ENCODE measurements at regions not wholly inside any gene's neighbourhood (a gene's known extent, or its start where the extent isn't known, plus 50 kb on each side); places are given as distances from the start of the nearest gene placed in this dataset.

- POLR2A ChIA-PET: no interaction called here
- no peak for ATAC-seq
- CTCF ChIA-PET: interaction anchor here (1.8 kb wide), 1 partner anchor 70 kb away, joined by 6 read pairs; no protein-coding TSS in a partner anchor
- no peak for TF ChIP-seq ZBTB21 (CRISPR knock-in tag; IDR thresholded peaks at IDR 0.05; ENCODE audit: borderline replicate concordance)
- no peak for TF ChIP-seq NR1H2 (CRISPR knock-in tag; IDR thresholded peaks at IDR 0.05)
- TF ChIP-seq JUN (CRISPR knock-in tag; IDR thresholded peaks at IDR 0.05): no peak
- TF ChIP-seq, protein P1, sequence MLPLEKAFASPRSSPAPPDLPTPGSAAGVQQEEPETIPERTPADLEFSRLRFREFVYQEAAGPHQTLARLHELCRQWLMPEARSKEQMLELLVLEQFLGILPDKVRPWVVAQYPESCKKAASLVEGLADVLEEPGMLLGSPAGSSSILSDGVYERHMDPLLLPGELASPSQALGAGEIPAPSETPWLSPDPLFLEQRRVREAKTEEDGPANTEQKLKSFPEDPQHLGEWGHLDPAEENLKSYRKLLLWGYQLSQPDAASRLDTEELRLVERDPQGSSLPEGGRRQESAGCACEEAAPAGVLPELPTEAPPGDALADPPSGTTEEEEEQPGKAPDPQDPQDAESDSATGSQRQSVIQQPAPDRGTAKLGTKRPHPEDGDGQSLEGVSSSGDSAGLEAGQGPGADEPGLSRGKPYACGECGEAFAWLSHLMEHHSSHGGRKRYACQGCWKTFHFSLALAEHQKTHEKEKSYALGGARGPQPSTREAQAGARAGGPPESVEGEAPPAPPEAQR (CRISPR knock-in tag; IDR thresholded peaks at IDR 0.05): no peak
- TF ChIP-seq, protein P2, sequence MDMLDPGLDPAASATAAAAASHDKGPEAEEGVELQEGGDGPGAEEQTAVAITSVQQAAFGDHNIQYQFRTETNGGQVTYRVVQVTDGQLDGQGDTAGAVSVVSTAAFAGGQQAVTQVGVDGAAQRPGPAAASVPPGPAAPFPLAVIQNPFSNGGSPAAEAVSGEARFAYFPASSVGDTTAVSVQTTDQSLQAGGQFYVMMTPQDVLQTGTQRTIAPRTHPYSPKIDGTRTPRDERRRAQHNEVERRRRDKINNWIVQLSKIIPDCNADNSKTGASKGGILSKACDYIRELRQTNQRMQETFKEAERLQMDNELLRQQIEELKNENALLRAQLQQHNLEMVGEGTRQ (CRISPR knock-in tag; IDR thresholded peaks at IDR 0.05): no peak
- TF ChIP-seq ZNF138 (CRISPR knock-in tag; conservative IDR thresholded peaks at IDR 0.05): no peak
- TF ChIP-seq, protein P3, sequence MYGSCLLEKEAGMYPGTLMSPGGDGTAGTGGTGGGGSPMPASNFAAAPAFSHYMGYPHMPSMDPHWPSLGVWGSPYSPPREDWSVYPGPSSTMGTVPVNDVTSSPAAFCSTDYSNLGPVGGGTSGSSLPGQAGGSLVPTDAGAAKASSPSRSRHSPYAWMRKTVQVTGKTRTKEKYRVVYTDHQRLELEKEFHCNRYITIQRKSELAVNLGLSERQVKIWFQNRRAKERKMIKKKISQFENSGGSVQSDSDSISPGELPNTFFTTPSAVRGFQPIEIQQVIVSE (CRISPR knock-in tag; IDR thresholded peaks at IDR 0.05; ENCODE audit: borderline replicate concordance): no peak
- no peak for TF ChIP-seq MXD4 (CRISPR knock-in tag; IDR thresholded peaks at IDR 0.05; ENCODE audit: borderline replicate concordance)
- TF ChIP-seq TP53 (CRISPR knock-in tag; IDR thresholded peaks at IDR 0.05): no peak
- TF ChIP-seq AR (CRISPR knock-in tag; IDR thresholded peaks at IDR 0.05): no peak
- no peak for TF ChIP-seq TEAD4 (CRISPR knock-in tag; IDR thresholded peaks at IDR 0.05)
- TF ChIP-seq, protein P4, sequence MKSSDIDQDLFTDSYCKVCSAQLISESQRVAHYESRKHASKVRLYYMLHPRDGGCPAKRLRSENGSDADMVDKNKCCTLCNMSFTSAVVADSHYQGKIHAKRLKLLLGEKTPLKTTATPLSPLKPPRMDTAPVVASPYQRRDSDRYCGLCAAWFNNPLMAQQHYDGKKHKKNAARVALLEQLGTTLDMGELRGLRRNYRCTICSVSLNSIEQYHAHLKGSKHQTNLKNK (CRISPR knock-in tag; IDR thresholded peaks at IDR 0.05): no peak
- TF ChIP-seq ZNF219 (CRISPR knock-in tag; IDR thresholded peaks at IDR 0.05; ENCODE audit: borderline replicate concordance): no peak
- TF ChIP-seq RORB (CRISPR knock-in tag; IDR thresholded peaks at IDR 0.05): no peak
- no peak for TF ChIP-seq ATF3 (CRISPR knock-in tag; conservative IDR thresholded peaks at IDR 0.05)
- no peak for TF ChIP-seq MAX (CRISPR knock-in tag; IDR thresholded peaks at IDR 0.05)
- TF ChIP-seq ZNF121 (CRISPR knock-in tag; IDR thresholded peaks at IDR 0.05): no peak
- TF ChIP-seq CBFB (CRISPR knock-in tag; IDR thresholded peaks at IDR 0.05; ENCODE audit: low read depth): no peak
- no peak for TF ChIP-seq NFYB (CRISPR knock-in tag; conservative IDR thresholded peaks at IDR 0.05; ENCODE audit: low read depth)
- no peak for TF ChIP-seq USF1 (CRISPR knock-in tag; IDR thresholded peaks at IDR 0.05)
- Mint-ChIP-seq H3K9me3 (no peaks in the 10 kb centered on the region), H3K4me1 (peaks cover 16% of the 10 kb centered on the region), H3K36me3 (peaks cover 29% of the 10 kb centered on the region), H3K27ac (peak overlapping the region; percentile 67; the same call in 1 of the 2 replicates), H3K27me3 (ENCODE audit: low read depth) (no peaks in the 10 kb centered on the region), H3K4me3 (no peak overlapping the region)
- DNase-seq (ENCODE audit: low spot score): no peak
Measured at GRCh38 chr19:46920362-46920761, 59.6 kb downstream of the ARHGAP35 start.
